ENCODE measurements at regions not wholly inside any gene's neighbourhood (a gene's known extent, or its start where the extent isn't known, plus 50 kb on each side); places are given as distances from the start of the nearest gene placed in this dataset.

DNA sequence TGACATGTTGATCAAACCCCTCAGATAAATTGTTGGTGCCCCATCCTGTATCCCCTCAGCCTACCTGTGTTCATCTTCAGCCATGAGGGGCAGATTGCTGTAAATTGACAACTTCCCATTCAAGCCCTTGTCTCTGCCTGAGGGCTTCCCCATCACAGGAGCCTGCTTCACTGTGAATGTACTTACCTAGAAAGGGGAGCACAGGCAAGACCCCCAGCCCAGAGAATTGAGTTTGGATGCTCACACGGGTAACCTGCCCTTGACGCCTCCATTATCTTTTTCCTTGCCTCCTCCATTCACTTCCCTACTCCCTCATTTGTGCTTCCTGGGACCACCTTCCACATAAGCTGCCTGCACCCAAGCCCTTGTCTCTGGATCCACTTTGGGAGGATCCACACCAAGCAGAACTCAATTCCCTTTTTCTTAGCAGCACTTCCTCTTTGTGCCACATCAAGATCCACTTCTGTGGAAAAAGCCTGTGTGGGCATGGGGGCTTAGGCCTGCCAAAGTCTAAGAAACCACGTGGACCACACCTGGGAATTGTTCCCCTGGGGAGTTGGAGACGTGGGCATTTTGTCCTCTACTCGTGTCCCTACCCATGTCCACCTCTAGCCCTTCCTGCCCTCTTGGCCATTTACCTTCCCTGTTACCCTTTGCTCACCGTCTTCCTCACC, 103.4 kb upstream of the FOXA2 start:
- TF ChIP-seq, protein P1, sequence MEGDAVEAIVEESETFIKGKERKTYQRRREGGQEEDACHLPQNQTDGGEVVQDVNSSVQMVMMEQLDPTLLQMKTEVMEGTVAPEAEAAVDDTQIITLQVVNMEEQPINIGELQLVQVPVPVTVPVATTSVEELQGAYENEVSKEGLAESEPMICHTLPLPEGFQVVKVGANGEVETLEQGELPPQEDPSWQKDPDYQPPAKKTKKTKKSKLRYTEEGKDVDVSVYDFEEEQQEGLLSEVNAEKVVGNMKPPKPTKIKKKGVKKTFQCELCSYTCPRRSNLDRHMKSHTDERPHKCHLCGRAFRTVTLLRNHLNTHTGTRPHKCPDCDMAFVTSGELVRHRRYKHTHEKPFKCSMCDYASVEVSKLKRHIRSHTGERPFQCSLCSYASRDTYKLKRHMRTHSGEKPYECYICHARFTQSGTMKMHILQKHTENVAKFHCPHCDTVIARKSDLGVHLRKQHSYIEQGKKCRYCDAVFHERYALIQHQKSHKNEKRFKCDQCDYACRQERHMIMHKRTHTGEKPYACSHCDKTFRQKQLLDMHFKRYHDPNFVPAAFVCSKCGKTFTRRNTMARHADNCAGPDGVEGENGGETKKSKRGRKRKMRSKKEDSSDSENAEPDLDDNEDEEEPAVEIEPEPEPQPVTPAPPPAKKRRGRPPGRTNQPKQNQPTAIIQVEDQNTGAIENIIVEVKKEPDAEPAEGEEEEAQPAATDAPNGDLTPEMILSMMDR (IDR thresholded peaks at IDR 0.05), result no peak
- TF ChIP-seq EZH2 (IDR thresholded peaks at IDR 0.05; ENCODE audit: borderline replicate concordance, insufficient read depth, low read depth, low read length, poor library complexity, severe bottlenecking), result no peak
